Stimulated activated memory B cell treated with anti-CD40 and anti-IgM and Interleukin-4, amounts not matched to agents 10 μg/mL and 1 μg/mL and 100 μg/mL, for 72 hours (primary cell): ENCODE measurements at regions not wholly inside any gene's neighbourhood (a gene's known extent, or its start where the extent isn't known, plus 50 kb on each side); places are given as distances from the start of the nearest gene placed in this dataset.

ENCODE experiments used
- ATAC-seq: fragments of 150-1000 bp; cut with Tn5 transposase; 2 replicates; pipeline ENCODE4 v1.10.0; 2021
- H3K27ac Mint-ChIP-seq: one replicate; pipeline ENCODE4 v1.8.0; 2022; ENCODE audit warnings: mild to moderate bottlenecking, mixed read lengths
- H3K27me3 Mint-ChIP-seq: one replicate; pipeline ENCODE4 v1.8.0; 2022; ENCODE audit warnings: mixed read lengths
- H3K36me3 Mint-ChIP-seq: one replicate; pipeline ENCODE4 v1.8.0; 2022; ENCODE audit warnings: mixed read lengths
- H3K4me1 Mint-ChIP-seq: one replicate; pipeline ENCODE4 v1.8.0; 2022; ENCODE audit warnings: mixed read lengths
- H3K4me3 Mint-ChIP-seq: one replicate; pipeline ENCODE4 v1.8.0; 2022; ENCODE audit warnings: mild to moderate bottlenecking, moderate library complexity, mixed read lengths
- H3K9me3 Mint-ChIP-seq: one replicate; pipeline ENCODE4 v1.8.0; 2022; ENCODE audit warnings: mixed read lengths

- Mint-ChIP-seq H3K4me3 (no peak overlapping the region), H3K27me3 (no peaks in the 10 kb centered on the region)
These were observed 280.4 kb downstream of the BRINP2 start for GRCh38 chr1:177451191-177451590.

DNA sequence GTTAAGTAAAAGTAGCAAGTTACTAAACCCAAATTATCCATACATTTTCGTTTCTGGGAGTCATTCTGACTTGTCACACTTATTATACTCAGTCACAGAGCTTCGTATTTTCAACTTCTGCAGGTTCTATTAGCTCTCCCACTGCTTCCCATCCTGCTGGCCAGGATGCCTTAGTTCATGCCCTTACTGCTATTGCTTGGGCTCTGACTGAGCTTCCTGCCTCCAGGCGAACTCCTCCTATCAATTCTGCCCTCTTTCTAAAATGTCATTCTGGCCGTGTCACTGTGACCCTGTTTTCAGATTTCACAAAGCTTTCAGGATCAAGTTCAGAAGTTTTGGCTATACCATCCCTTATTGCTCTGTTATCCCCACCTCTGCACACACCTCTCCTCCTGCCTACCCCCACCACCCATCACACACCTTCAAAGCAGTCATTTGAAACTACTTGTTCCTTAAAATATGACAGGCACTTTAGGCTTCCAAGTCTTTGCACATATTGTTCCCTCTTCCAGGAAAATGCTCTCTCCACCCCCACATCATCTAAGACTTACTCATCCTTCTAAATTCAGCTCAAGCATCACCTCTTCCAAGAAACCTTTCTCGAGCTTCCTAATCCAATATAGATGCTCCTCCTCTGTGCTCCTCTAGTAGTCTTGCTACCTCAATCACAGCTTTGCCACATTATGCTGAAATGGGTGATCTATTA lies 278.0 kb downstream of the BRINP2 start:
- no peak for ATAC-seq
- Mint-ChIP-seq H3K9me3 (peaks cover 3% of the 10 kb centered on the region), H3K4me1 (no peaks in the 10 kb centered on the region), H3K27me3 (no peaks in the 10 kb centered on the region), H3K36me3 (no peaks in the 10 kb centered on the region), H3K4me3 (no peak overlapping the region), H3K27ac (no peak overlapping the region)

More at GRCh38 chr1:177451191-177451590, 280.4 kb downstream of the BRINP2 start:
- H3K27ac Mint-ChIP-seq = no peak overlapping the region
- ATAC-seq = no peak
- H3K36me3 Mint-ChIP-seq = no peaks in the 10 kb centered on the region
- peaks cover 9% of the 10 kb centered on the region for H3K9me3 Mint-ChIP-seq
- H3K4me1 Mint-ChIP-seq = no peaks in the 10 kb centered on the region

- ATAC-seq = no peak
- H3K4me3 Mint-ChIP-seq = no peak overlapping the region
- H3K9me3 Mint-ChIP-seq = peaks cover under 1% of the 10 kb centered on the region
- no peaks in the 10 kb centered on the region for H3K27me3 Mint-ChIP-seq
- H3K4me1 Mint-ChIP-seq = no peaks in the 10 kb centered on the region
- no peak overlapping the region for H3K27ac Mint-ChIP-seq
- H3K36me3 Mint-ChIP-seq = no peaks in the 10 kb centered on the region
These were observed 277.4 kb downstream of the BRINP2 start for GRCh38 chr1:177448036-177448615.

DNA sequence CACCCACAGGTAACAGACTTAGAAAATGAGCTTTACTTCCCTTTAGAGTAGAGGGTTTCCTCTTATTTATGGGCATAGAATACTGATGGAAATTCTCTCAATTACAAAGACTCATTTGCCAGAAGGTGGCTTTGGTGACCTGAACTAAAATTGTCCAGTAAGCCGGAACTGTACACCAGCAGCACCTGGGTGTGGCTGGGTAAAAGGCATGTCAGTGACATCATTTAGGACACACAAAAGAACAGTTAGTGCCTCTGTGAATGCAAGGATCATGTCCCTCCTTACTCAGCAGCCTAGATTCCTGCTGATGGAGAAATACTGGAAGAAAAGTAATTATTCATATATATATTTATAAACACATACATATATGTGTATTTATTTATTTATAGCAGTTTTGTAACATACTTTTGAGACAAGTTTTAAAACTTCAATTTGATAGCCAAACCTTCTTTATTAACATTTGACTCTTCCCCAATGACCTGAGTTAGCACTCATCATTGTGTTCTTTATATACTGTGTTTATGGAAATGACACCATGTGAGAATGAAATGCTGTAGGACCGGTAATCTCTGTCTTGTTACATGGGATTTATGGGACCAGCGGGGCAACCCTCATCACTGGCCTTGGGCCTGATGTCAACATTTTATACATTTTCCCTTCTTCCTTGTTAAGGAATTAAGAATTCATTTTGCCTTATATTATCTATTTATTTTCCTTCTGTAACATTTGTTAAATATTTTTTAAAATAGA lies 274.4 kb downstream of the BRINP2 start:
- no peak for ATAC-seq
- Mint-ChIP-seq H3K9me3 (no peaks in the 10 kb centered on the region), H3K27me3 (no peaks in the 10 kb centered on the region), H3K4me3 (no peak overlapping the region), H3K27ac (no peak overlapping the region), H3K36me3 (no peaks in the 10 kb centered on the region), H3K4me1 (no peaks in the 10 kb centered on the region)

- H3K27me3 Mint-ChIP-seq = no peaks in the 10 kb centered on the region
- no peaks in the 10 kb centered on the region for H3K4me1 Mint-ChIP-seq
- H3K27ac Mint-ChIP-seq = no peak overlapping the region
- no peak for ATAC-seq
- H3K36me3 Mint-ChIP-seq = no peaks in the 10 kb centered on the region
- H3K9me3 Mint-ChIP-seq = no peaks in the 10 kb centered on the region
- no peak overlapping the region for H3K4me3 Mint-ChIP-seq
These were observed 272.2 kb downstream of the BRINP2 start for GRCh38 chr1:177443003-177443402.

DNA sequence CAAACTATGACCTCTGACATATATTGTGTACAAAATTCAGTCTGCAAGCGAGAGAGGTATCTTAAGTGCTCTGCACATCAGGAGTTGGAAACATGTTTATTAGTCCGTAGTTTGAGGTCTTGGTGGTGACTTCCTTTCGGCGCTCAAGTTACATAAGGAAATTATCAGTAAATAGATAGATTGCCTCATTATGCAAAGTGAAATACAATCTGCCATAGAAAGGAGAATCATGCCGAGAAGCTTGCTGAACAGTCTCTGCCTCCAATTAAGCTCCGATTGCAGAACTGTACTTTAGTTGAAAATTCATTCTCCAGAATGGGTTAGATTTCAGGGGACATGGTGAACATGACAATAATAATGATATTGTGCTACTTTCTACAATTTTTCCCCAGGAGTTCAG lies 271.8 kb downstream of the BRINP2 start:
- ATAC-seq = no peak

GRCh38 chr1:177441281-177441680 lies 270.5 kb downstream of the BRINP2 start:
- no peaks in the 10 kb centered on the region for H3K4me1 Mint-ChIP-seq
- H3K27ac Mint-ChIP-seq = no peak overlapping the region
- H3K36me3 Mint-ChIP-seq = no peaks in the 10 kb centered on the region
- no peaks in the 10 kb centered on the region for H3K9me3 Mint-ChIP-seq
- no peak overlapping the region for H3K4me3 Mint-ChIP-seq
- H3K27me3 Mint-ChIP-seq = no peaks in the 10 kb centered on the region
- ATAC-seq = no peak

More for the DNA sequence above, 271.8 kb downstream of the BRINP2 start:
- Mint-ChIP-seq H3K9me3 (no peaks in the 10 kb centered on the region), H3K4me3 (no peak overlapping the region), H3K27ac (no peak overlapping the region), H3K4me1 (no peaks in the 10 kb centered on the region), H3K36me3 (no peaks in the 10 kb centered on the region), H3K27me3 (no peaks in the 10 kb centered on the region)

DNA sequence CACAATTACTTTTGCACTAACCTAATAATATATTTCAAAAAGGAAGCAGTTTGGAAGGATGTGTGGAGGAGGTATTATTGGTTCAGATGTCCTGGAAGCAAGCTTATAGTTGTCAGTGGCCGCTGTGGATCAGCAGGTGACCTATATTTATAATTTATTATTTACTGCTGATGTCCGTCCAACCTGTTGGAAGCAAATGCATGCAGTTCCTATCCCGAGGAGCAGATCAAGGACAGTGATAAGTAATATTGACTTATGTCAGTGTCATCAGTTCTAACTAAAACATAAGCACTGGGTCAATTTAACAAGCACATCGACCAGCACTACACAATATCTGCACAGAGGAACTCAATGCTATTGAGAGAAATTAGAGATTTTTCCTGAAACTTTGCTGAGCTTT lies 270.1 kb downstream of the BRINP2 start:
- Mint-ChIP-seq H3K36me3 (no peaks in the 10 kb centered on the region), H3K9me3 (no peaks in the 10 kb centered on the region), H3K27ac (no peak overlapping the region), H3K27me3 (no peaks in the 10 kb centered on the region), H3K4me1 (no peaks in the 10 kb centered on the region), H3K4me3 (no peak overlapping the region)
- ATAC-seq = no peak

- Mint-ChIP-seq H3K27ac (no peak overlapping the region), H3K9me3 (no peaks in the 10 kb centered on the region), H3K4me3 (no peak overlapping the region), H3K36me3 (no peaks in the 10 kb centered on the region), H3K27me3 (no peaks in the 10 kb centered on the region), H3K4me1 (no peaks in the 10 kb centered on the region)
- no peak for ATAC-seq
These were observed 268.5 kb downstream of the BRINP2 start for GRCh38 chr1:177439301-177439700.

DNA sequence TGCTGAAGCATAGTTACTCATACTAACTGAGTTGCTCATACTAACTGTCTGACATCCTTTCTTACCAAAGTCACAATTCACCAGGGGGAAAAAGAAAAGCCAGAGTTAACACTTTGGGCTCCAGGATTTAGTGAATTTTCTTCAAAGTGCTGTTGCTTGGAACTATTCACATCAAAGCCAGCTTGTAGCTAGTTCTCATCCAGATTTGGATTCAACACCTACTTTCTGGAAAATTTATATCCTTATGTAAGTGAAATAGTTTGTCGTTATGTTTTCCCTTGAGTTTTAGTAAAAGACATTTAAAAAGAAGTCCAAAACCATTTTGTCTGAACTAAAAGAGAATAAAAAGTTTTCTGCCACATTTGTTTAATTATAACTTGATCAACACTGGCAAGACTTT lies 264.6 kb downstream of the BRINP2 start:
- no peaks in the 10 kb centered on the region for H3K27me3 Mint-ChIP-seq

GRCh38 chr1:177432897-177433296 lies 262.1 kb downstream of the BRINP2 start:
- Mint-ChIP-seq H3K4me3 (no peak overlapping the region), H3K9me3 (no peaks in the 10 kb centered on the region), H3K36me3 (no peaks in the 10 kb centered on the region), H3K27ac (no peak overlapping the region), H3K27me3 (no peaks in the 10 kb centered on the region), H3K4me1 (no peaks in the 10 kb centered on the region)
- ATAC-seq = no peak

More for the DNA sequence above, 264.6 kb downstream of the BRINP2 start:
- no peak overlapping the region for H3K27ac Mint-ChIP-seq
- H3K9me3 Mint-ChIP-seq = no peaks in the 10 kb centered on the region
- no peaks in the 10 kb centered on the region for H3K36me3 Mint-ChIP-seq
- no peaks in the 10 kb centered on the region for H3K4me1 Mint-ChIP-seq
- no peak for ATAC-seq
- H3K4me3 Mint-ChIP-seq = no peak overlapping the region

GRCh38 chr1:177431123-177431522 lies 260.4 kb downstream of the BRINP2 start:
- Mint-ChIP-seq H3K27me3 (no peaks in the 10 kb centered on the region), H3K9me3 (no peaks in the 10 kb centered on the region), H3K4me1 (no peaks in the 10 kb centered on the region), H3K36me3 (no peaks in the 10 kb centered on the region), H3K27ac (no peak overlapping the region), H3K4me3 (no peak overlapping the region)
- no peak for ATAC-seq

- no peaks in the 10 kb centered on the region for H3K27me3 Mint-ChIP-seq
- no peaks in the 10 kb centered on the region for H3K36me3 Mint-ChIP-seq
- H3K9me3 Mint-ChIP-seq = no peaks in the 10 kb centered on the region
- no peak overlapping the region for H3K4me3 Mint-ChIP-seq
- no peaks in the 10 kb centered on the region for H3K4me1 Mint-ChIP-seq
- no peak for ATAC-seq
- H3K27ac Mint-ChIP-seq = no peak overlapping the region
These were observed 258.5 kb downstream of the BRINP2 start for GRCh38 chr1:177429234-177429633.

GRCh38 chr1:177427811-177428210 lies 257.1 kb downstream of the BRINP2 start:
- Mint-ChIP-seq H3K36me3 (no peaks in the 10 kb centered on the region), H3K9me3 (no peaks in the 10 kb centered on the region), H3K4me3 (no peak overlapping the region), H3K27ac (no peak overlapping the region), H3K27me3 (no peaks in the 10 kb centered on the region), H3K4me1 (no peaks in the 10 kb centered on the region)
- no peak for ATAC-seq

DNA sequence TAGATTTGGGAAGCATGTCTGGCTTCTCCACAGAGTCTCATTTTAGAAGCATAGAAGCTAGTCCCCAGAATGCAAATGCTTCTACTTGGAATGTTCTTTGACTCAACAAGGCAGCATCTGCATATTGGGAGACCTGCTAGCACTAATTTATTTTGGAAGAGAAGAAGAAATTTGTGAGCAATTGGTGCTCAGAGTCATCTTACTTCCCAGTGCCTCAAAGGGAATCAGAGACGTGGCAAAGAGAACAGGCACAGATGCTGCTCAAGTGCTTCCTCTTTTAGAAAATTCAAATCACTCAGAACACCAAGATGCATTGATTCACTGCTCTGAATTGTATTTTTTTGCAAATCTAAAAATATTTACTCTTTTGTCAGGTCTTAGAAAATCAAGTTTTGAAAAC lies 255.7 kb downstream of the BRINP2 start:
- no peak overlapping the region for H3K27ac Mint-ChIP-seq
- no peaks in the 10 kb centered on the region for H3K9me3 Mint-ChIP-seq
- no peak for ATAC-seq
- H3K36me3 Mint-ChIP-seq = no peaks in the 10 kb centered on the region
- no peaks in the 10 kb centered on the region for H3K4me1 Mint-ChIP-seq
- no peaks in the 10 kb centered on the region for H3K27me3 Mint-ChIP-seq
- no peak overlapping the region for H3K4me3 Mint-ChIP-seq

GRCh38 chr1:177425199-177425598 lies 254.4 kb downstream of the BRINP2 start:
- H3K4me3 Mint-ChIP-seq = no peak overlapping the region
- H3K27me3 Mint-ChIP-seq = no peaks in the 10 kb centered on the region
- H3K36me3 Mint-ChIP-seq = no peaks in the 10 kb centered on the region
- H3K4me1 Mint-ChIP-seq = no peaks in the 10 kb centered on the region
- no peak overlapping the region for H3K27ac Mint-ChIP-seq
- H3K9me3 Mint-ChIP-seq = no peaks in the 10 kb centered on the region
- ATAC-seq = peak; percentile 6
